Fibroblast of pulmonary artery (primary cell): ENCODE measurements at regions not wholly inside any gene's neighbourhood (a gene's known extent, or its start where the extent isn't known, plus 50 kb on each side); places are given as distances from the start of the nearest gene placed in this dataset.
"Not testable (repeated sequence)": the region's sequence is repeated elsewhere in the genome, so short reads cannot be mapped to it uniquely, and the experiment has no call there.

Source experiments
- DNase-seq: peaks from one replicate; pipeline ENCODE4 v3.0.0-alpha.2; 2010; ENCODE audit warnings: low read depth
- H3K4me3 ChIP-seq: replicated peaks from 2 replicates; pipeline ENCODE4 v1.5.1; 2011; ENCODE audit warnings: low read depth, mild to moderate bottlenecking, control low read depth, low read length, moderate library complexity
- TF ChIP-seq, protein P1 (sequence below): IDR thresholded peaks from 2 replicates; pipeline ENCODE4 v1.5.1; 2011; ENCODE audit warnings: mild to moderate bottlenecking, control low read depth, low read length, inconsistent platforms; ENCODE audit errors: missing control alignments

DNA sequence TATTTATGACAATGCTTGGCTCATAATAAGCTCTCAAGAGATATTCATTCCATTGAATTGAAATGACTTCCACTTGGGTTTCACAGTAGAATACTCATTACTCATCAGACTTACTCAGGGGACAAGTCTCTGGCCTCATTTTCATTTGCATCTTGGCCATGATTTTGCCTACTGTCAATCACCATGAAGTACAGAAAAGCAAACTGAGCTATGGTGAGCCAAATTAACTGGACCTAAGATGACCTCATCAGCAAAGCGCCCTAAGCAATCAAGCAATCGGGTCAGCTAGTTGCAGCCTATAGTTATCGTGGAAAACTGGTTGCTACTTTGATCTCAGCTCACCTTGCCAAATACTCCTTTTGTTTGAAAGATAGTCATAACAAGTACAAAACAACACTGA, 494.7 kb upstream of the SLC35B3 start:
- no peak overlapping the region for H3K4me3 ChIP-seq
- TF ChIP-seq, protein P1, sequence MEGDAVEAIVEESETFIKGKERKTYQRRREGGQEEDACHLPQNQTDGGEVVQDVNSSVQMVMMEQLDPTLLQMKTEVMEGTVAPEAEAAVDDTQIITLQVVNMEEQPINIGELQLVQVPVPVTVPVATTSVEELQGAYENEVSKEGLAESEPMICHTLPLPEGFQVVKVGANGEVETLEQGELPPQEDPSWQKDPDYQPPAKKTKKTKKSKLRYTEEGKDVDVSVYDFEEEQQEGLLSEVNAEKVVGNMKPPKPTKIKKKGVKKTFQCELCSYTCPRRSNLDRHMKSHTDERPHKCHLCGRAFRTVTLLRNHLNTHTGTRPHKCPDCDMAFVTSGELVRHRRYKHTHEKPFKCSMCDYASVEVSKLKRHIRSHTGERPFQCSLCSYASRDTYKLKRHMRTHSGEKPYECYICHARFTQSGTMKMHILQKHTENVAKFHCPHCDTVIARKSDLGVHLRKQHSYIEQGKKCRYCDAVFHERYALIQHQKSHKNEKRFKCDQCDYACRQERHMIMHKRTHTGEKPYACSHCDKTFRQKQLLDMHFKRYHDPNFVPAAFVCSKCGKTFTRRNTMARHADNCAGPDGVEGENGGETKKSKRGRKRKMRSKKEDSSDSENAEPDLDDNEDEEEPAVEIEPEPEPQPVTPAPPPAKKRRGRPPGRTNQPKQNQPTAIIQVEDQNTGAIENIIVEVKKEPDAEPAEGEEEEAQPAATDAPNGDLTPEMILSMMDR = no peak
- DNase-seq = no peak

DNA sequence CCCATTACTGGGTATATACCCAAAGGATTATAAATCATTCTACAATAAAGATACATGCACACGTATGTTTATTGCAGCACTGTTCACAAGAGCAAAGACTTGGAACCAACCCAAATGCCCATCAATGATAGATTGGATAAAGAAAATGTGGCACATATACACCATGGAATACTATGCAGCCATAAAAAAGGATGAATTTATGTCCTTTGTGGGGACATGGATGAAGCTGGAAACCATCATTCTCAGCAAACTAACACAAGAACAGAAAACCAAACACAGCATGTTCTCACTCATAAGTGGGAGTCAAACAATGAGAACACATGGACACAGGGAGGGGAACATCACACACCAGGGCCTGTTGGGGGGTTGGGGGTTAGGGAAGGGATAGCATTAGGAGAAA, 484.9 kb upstream of the SLC35B3 start:
- DNase-seq, H3K4me3 ChIP-seq: not testable (repeated sequence)

DNA sequence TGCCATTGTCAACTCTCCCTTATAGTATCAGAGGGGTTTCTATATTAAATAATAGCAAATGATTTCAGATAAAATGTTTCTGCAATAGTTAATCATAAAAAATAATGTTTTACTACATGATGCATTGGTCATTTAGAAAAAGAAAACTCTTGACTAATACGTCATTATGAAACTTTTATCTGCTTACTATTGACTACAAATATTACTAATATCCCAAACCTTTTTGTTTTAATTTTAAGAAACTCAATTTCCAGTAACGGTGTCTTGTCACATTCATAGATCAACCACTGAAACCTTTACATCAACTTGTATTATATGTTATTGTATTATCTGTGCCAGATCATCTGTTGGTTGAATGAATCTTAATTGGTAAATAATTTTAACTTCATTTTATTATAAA, 482.9 kb upstream of the SLC35B3 start:
- no peak for DNase-seq
- H3K4me3 ChIP-seq = no peak overlapping the region
- TF ChIP-seq, protein P1 = no peak

DNA sequence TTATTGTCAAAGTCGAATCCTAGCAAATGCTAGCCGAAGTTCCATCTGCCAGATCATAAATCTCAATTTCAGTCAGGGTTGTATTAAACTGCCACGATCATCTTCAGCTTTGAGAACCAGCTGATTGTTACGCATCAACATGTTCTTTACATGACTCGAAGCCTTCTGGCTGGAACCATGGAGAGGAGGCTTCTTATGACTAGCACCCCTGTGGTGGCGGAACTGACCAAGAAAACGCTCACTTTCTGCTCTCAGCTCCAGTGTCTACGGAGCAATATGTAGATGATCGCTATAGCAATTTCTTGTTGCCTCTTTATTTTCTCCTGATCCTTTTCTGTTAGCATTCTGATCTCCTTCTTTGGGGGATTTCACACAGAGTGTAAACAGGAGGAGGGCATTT, 479.4 kb upstream of the SLC35B3 start:
- H3K4me3 ChIP-seq = no peak overlapping the region
- TF ChIP-seq, protein P1 = no peak
- DNase-seq = no peak

DNA sequence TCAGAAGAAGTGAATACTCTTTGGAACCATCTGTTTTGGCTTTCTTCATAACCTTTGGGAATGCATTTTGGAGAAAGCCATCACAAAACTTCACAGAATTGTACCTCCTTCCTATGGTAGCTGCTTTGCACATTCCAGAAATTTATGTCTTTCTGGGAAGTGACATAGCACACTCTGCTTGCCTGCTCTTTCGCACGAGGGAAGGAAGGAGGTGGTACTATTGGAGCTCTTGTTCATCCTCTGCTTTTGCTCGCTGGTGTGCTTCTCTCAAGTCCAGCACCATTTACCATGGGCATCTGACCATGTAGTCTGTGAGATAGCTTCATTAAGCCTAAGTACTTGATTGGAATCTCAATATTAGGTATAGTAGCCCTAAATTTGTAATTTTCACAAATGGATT, 473.3 kb upstream of the SLC35B3 start:
- no peak overlapping the region for H3K4me3 ChIP-seq
- no peak for DNase-seq
- TF ChIP-seq, protein P1 = no peak

DNA sequence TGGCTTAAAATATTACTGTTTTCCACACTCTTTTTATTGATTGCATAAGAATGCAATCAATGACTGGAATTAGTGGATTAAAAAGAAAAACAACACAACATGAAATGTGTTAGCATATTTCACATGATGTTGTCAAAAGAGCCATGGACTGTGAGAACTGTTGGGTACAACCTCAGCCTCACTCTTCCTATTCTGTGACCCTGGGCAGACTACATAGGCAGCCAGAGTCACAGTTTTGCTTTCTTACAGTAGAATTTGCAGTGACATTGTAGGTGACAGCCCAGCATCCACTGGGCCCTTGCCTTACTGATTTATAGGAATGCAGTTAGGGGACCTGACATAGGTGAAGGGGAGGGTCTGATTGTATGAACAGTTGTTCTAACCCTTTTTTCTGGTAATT, 471.4 kb upstream of the SLC35B3 start:
- H3K4me3 ChIP-seq = no peak overlapping the region
- TF ChIP-seq, protein P1 = no peak

DNA sequence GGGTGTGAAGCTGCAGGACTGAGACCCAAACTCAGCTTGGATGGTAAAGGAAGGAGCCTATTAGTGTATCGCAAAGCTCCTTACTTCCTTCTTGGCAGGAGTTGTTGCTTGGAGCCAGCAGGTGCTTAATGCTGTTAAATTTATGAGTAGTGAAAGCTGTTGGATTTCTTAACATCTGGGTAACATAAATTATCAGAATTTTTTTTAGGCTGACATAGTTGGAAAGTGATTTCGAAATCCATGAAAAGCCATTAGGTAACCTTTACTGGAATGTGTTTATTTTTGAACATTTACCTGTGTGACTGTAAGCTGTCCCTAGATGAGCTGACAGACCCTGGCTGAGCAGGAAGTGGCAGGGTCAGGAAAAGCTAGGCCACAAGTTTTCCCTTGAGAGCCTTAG, 470.4 kb upstream of the SLC35B3 start:
- DNase-seq = no peak
- no peak overlapping the region for H3K4me3 ChIP-seq
- TF ChIP-seq, protein P1 = no peak

More for the DNA sequence above, 471.4 kb upstream of the SLC35B3 start:
- no peak for DNase-seq

DNA sequence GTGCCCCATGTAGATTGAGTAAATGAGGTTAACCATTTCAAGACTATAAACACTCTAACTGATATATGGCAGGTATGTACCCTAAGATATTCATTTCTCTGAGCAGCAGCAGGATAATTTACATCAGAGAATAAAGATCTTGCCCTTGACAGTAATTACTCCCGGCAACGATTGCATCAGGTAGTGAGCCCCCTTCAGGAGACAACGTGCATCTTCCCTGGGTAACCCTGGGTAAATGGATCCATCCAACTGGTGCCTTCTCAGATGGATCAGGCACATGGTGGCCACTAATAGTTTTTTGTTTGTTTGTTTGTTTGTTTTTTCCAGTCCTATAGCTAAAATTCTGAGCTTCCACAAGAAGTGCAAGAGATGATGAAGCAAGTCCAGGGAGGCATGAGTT, 469.4 kb upstream of the SLC35B3 start:
- TF ChIP-seq, protein P1 = no peak
- no peak for DNase-seq
- H3K4me3 ChIP-seq = no peak overlapping the region
